SIG-M5 treated with dmso at 0.1 percent for 504 hours (cell line): ENCODE measurements at regions not wholly inside any gene's neighbourhood (a gene's known extent, or its start where the extent isn't known, plus 50 kb on each side); places are given as distances from the start of the nearest gene placed in this dataset.

Experiments used
- DNase-seq: peaks from one replicate; lab custom pipeline; 2025; ENCODE audit not compliant: unreplicated experiment; lab: John Stamatoyannopoulos, UW

- no peak for DNase-seq
Measured at GRCh38 chr1:55658917-55659316, 443.8 kb upstream of the USP24 start.

GRCh38 chr1:55654750-55655149, 439.6 kb upstream of the USP24 start:
- DNase-seq = no peak

GRCh38 chr1:55654171-55654570, 439.0 kb upstream of the USP24 start:
- DNase-seq = no peak

- no peak for DNase-seq
Measured at GRCh38 chr1:55650444-55650843, 435.3 kb upstream of the USP24 start.

- no peak for DNase-seq
Measured at GRCh38 chr1:55646181-55646580, 431.0 kb upstream of the USP24 start.

GRCh38 chr1:55645270-55645669, 430.1 kb upstream of the USP24 start:
- DNase-seq = no peak

GRCh38 chr1:55641947-55642346, 426.8 kb upstream of the USP24 start:
- DNase-seq = no peak

GRCh38 chr1:55640708-55641473, 425.7 kb upstream of the USP24 start:
- no peak for DNase-seq

- DNase-seq = no peak
Measured at GRCh38 chr1:55639526-55639925, 424.4 kb upstream of the USP24 start.

GRCh38 chr1:55639051-55639450, 423.9 kb upstream of the USP24 start:
- DNase-seq = no peak

- no peak for DNase-seq
Measured at GRCh38 chr1:55636696-55637095, 421.5 kb upstream of the USP24 start.

- DNase-seq = no peak
Measured at GRCh38 chr1:55635856-55636255, 420.7 kb upstream of the USP24 start.

GRCh38 chr1:55634516-55634915, 419.4 kb upstream of the USP24 start:
- DNase-seq = no peak

GRCh38 chr1:55632906-55633305, 417.7 kb upstream of the USP24 start:
- DNase-seq = no peak

GRCh38 chr1:55632058-55632457, 416.9 kb upstream of the USP24 start:
- no peak for DNase-seq

- no peak for DNase-seq
Measured at GRCh38 chr1:55631509-55631908, 416.3 kb upstream of the USP24 start.

- DNase-seq = no peak
Measured at GRCh38 chr1:55626326-55626725, 411.2 kb upstream of the USP24 start.

- DNase-seq = no peak
Measured at GRCh38 chr1:55624766-55625165, 409.6 kb upstream of the USP24 start.

- DNase-seq = no peak
Measured at GRCh38 chr1:55623311-55623710, 408.1 kb upstream of the USP24 start.

GRCh38 chr1:55622074-55622473, 406.9 kb upstream of the USP24 start:
- DNase-seq = no peak

- no peak for DNase-seq
Measured at GRCh38 chr1:55618199-55618598, 403.0 kb upstream of the USP24 start.

- no peak for DNase-seq
Measured at GRCh38 chr1:55617288-55617982, 402.3 kb upstream of the USP24 start.

- no peak for DNase-seq
Measured at GRCh38 chr1:55612988-55613387, 397.8 kb upstream of the USP24 start.
